GM13977 (cell line): ENCODE measurements at regions not wholly inside any gene's neighbourhood (a gene's known extent, or its start where the extent isn't known, plus 50 kb on each side); places are given as distances from the start of the nearest gene placed in this dataset.

Source experiments
- DNase-seq: peaks from one replicate; pipeline ENCODE4 v3.0.0; 2012; ENCODE audit warnings: low spot score
- CTCF ChIP-seq: IDR thresholded peaks from 2 replicates; pipeline ENCODE4 v1.5.1; 2012; ENCODE audit warnings: mild to moderate bottlenecking, control low read depth; ENCODE audit not compliant: insufficient read depth; ENCODE audit errors: extremely low read depth, missing control alignments
- in situ Hi-C: fragments of 300-500 bp; cut with MboI; formaldehyde crosslinking; loops from one replicate; pipeline ENCODE4 v1.12.0; 2022; ENCODE audit warnings: low sequenced_read_pairs, low pct_unique_long_range_greater_than_20kb, mixed read lengths, inconsistent platforms; ENCODE audit not compliant: unreplicated experiment

GRCh38 chr5:126104341-126104740 lies 318.9 kb upstream of the GRAMD2B start:
- no peak for TF ChIP-seq CTCF
- DNase-seq = no peak
- in situ Hi-C loops = no loop called here

- DNase-seq = no peak
- in situ Hi-C loops = no loop called here
- no peak for TF ChIP-seq CTCF
These were observed 318.3 kb upstream of the GRAMD2B start for GRCh38 chr5:126104951-126105350.

GRCh38 chr5:126106029-126106428 lies 317.2 kb upstream of the GRAMD2B start:
- no peak for TF ChIP-seq CTCF
- no peak for DNase-seq
- in situ Hi-C loops = no loop called here

- DNase-seq = no peak
- no peak for TF ChIP-seq CTCF
- in situ Hi-C loops = no loop called here
These were observed 315.8 kb upstream of the GRAMD2B start for GRCh38 chr5:126107381-126107780.

- DNase-seq = no peak
- in situ Hi-C loops = no loop called here
- no peak for TF ChIP-seq CTCF
These were observed 314.7 kb upstream of the GRAMD2B start for GRCh38 chr5:126108470-126108869.

GRCh38 chr5:126115059-126115629 lies 308.1 kb upstream of the GRAMD2B start:
- DNase-seq = no peak
- TF ChIP-seq CTCF = no peak
- in situ Hi-C loops = no loop called here

GRCh38 chr5:126117044-126117443 lies 306.2 kb upstream of the GRAMD2B start:
- no peak for DNase-seq
- no peak for TF ChIP-seq CTCF
- in situ Hi-C loops = no loop called here
